PC-9 (cell line): ENCODE measurements at regions not wholly inside any gene's neighbourhood (a gene's known extent, or its start where the extent isn't known, plus 50 kb on each side); places are given as distances from the start of the nearest gene placed in this dataset.

Experiments
- BruUV-seq: library from RNA; stranded (reverse); fragments of 400-500 nt; replicated peaks from 2 replicates; lab custom pipeline; 2021; lab: Mats Ljungman, UMichigan
- CTCF ChIA-PET: fragments of 300-600 bp; sonication (Branson Sonifier 250); formaldehyde crosslinking; loops from one replicate; lab custom pipeline; 2022; ENCODE audit warnings: antibody characterized with exemption; lab: Charles Lee
- POLR2A ChIA-PET: fragments of 300-600 bp; sonication (Branson Sonifier 250); formaldehyde crosslinking; loops from one replicate; lab custom pipeline; 2022; ENCODE audit warnings: antibody characterized with exemption; ENCODE audit not compliant: unreplicated experiment; lab: Charles Lee
- DNase-seq, 2 experiments: peaks; one replicate each; pipeline versions ENCODE4 v3.0.0 to v3.0.0-alpha.2; 2015 to 2022; ENCODE audit warnings: mixed read lengths in 1 of 2
- H2AFZ ChIP-seq: fragments of 200-600 bp; sonication (generic); 2 replicates; pipeline ENCODE4 v1.8.1; 2017; ENCODE audit warnings: antibody characterized with exemption
- H3F3A ChIP-seq: fragments of 200-600 bp; sonication (generic); 2 replicates; pipeline ENCODE4 v1.8.1; 2017; ENCODE audit warnings: antibody characterized with exemption, mild to moderate bottlenecking, low read depth; ENCODE audit not compliant: insufficient read depth
- H3K27ac ChIP-seq: fragments of 200-600 bp; sonication (generic); 2 replicates; pipeline ENCODE4 v1.6.1; 2016; ENCODE audit warnings: mixed run types
- H3K27me3 ChIP-seq: fragments of 200-600 bp; sonication (generic); 2 replicates; pipeline ENCODE4 v1.6.1; 2016; ENCODE audit warnings: low read depth, mixed run types; ENCODE audit not compliant: insufficient read depth
- H3K36me3 ChIP-seq: fragments of 200-600 bp; sonication (generic); 2 replicates; pipeline ENCODE4 v1.6.1; 2016; ENCODE audit warnings: low read depth, mixed run types
- H3K4me1 ChIP-seq: fragments of 200-600 bp; sonication (generic); replicated peaks from 2 replicates; pipeline ENCODE4 v1.6.1; 2016; ENCODE audit warnings: mixed run types; ENCODE audit not compliant: insufficient read depth
- H3K4me2 ChIP-seq: fragments of 200-600 bp; sonication (generic); 2 replicates; pipeline ENCODE4 v1.6.1; 2017; ENCODE audit warnings: mixed run types
- H3K4me3 ChIP-seq: fragments of 200-600 bp; sonication (generic); 2 replicates; pipeline ENCODE4 v1.6.1; 2016; ENCODE audit warnings: mixed run types
- H3K79me2 ChIP-seq: fragments of 200-600 bp; sonication (generic); 2 replicates; pipeline ENCODE4 v1.6.1; 2017; ENCODE audit warnings: low read depth, mixed run types
- H3K9me2 ChIP-seq: fragments of 200-600 bp; sonication (generic); 2 replicates; pipeline ENCODE4 v1.8.1; 2017; ENCODE audit warnings: mild to moderate bottlenecking; ENCODE audit not compliant: insufficient read depth
- H3K9me3 ChIP-seq: fragments of 200-600 bp; sonication (generic); 2 replicates; pipeline ENCODE4 v1.8.1; 2016; ENCODE audit warnings: low read depth; ENCODE audit not compliant: insufficient read depth
- H4K20me1 ChIP-seq: fragments of 200-600 bp; sonication (generic); 2 replicates; pipeline ENCODE4 v1.8.1; 2017; ENCODE audit not compliant: insufficient read depth
- EZH2 ChIP-seq: fragments of 200-600 bp; sonication (generic); IDR thresholded peaks from 2 replicates; pipeline ENCODE4 v1.8.0; 2017; ENCODE audit warnings: antibody characterized with exemption, low read depth
- intact Hi-C: fragments of 100-400 bp; cut with micrococcal nuclease; formaldehyde crosslinking; loops from one replicate; pipeline ENCODE4 v1.10.0; 2022; ENCODE audit not compliant: unreplicated experiment
- TF ChIP-seq, protein P1 (sequence below): fragments of 200-600 bp; sonication (generic); conservative IDR thresholded peaks from 2 replicates; pipeline ENCODE4 v1.6.1; 2017; ENCODE audit warnings: mixed run types, antibody characterized with exemption, mild to moderate bottlenecking, moderate library complexity

DNA sequence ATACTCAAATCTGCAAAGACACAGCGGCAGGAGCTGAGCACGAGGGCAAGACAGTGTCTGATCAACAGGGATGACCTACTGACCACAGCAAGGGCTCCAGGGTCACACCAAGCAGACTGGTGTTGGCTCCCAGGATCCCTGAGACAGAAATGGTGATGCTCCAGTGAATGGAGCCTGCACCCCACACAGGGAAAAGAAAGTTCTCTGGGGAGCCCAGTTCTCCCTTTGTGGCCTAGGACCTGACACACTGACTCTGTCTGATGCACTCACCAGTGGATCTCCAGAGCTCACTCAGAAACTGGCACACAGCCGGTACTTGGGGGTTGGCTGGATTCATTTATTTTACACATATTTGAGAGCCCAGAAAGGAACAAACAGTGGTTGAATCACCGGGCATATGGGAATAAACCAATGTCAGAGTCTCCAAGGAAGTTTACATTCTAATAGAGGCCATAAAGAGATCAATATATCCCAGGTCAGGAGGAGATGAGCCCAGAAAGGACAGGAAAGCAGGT, 215.6 kb upstream of the ARL4C start:
- H3K4me1 ChIP-seq = no peaks in the 10 kb centered on the region
- H4K20me1 ChIP-seq = no peaks in the 10 kb centered on the region
- H3K4me2 ChIP-seq = no peak overlapping the region
- H2AFZ ChIP-seq = no peak overlapping the region
- H3F3A ChIP-seq = no peaks in the 10 kb centered on the region
- no peak overlapping the region for H3K27ac ChIP-seq
- H3K9me3 ChIP-seq = no peaks in the 10 kb centered on the region
- H3K4me3 ChIP-seq = no peak overlapping the region
- TF ChIP-seq, protein P1, sequence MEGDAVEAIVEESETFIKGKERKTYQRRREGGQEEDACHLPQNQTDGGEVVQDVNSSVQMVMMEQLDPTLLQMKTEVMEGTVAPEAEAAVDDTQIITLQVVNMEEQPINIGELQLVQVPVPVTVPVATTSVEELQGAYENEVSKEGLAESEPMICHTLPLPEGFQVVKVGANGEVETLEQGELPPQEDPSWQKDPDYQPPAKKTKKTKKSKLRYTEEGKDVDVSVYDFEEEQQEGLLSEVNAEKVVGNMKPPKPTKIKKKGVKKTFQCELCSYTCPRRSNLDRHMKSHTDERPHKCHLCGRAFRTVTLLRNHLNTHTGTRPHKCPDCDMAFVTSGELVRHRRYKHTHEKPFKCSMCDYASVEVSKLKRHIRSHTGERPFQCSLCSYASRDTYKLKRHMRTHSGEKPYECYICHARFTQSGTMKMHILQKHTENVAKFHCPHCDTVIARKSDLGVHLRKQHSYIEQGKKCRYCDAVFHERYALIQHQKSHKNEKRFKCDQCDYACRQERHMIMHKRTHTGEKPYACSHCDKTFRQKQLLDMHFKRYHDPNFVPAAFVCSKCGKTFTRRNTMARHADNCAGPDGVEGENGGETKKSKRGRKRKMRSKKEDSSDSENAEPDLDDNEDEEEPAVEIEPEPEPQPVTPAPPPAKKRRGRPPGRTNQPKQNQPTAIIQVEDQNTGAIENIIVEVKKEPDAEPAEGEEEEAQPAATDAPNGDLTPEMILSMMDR = no peak
- H3K79me2 ChIP-seq = no peaks in the 10 kb centered on the region
- no peaks in the 10 kb centered on the region for H3K27me3 ChIP-seq
- CTCF ChIA-PET = no interaction called here
- 0 out of 2 replicates have a peak, but pooled peaks cover 6% of the 10 kb centered on the region for H3K9me2 ChIP-seq
- POLR2A ChIA-PET = no interaction called here
- no TSS peak for BruUV-seq
- intact Hi-C loops = no loop called here
- DNase-seq = no peak
- no peaks in the 10 kb centered on the region for H3K36me3 ChIP-seq

DNA sequence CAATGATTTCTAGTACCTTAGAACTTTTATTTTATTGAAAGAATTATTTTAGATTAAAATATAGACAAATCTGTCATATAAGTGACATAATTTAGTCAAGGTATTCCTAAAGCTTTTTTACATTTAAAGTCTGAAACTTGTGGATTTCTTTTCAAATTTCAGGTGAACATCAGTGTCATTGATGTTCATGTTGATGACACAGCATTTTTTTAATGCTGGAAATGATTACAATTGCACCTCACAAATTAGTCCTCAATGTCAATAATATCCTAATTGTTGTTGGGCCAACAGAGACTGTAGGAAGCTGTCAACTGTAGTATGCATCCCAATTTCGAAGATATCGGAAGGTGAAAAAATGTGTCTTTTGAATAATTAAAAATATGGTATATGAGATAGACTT, 214.4 kb upstream of the ARL4C start:
- ChIA-PET CTCF (no interaction called here), POLR2A (no interaction called here)
- no peaks in the 10 kb centered on the region for H3F3A ChIP-seq
- no peaks in the 10 kb centered on the region for H3K9me3 ChIP-seq
- H3K4me2 ChIP-seq = no peak overlapping the region
- H3K36me3 ChIP-seq = no peaks in the 10 kb centered on the region
- no peaks in the 10 kb centered on the region for H3K27me3 ChIP-seq
- no peak overlapping the region for H3K27ac ChIP-seq
- no peaks in the 10 kb centered on the region for H3K79me2 ChIP-seq
- no peak overlapping the region for H2AFZ ChIP-seq
- H4K20me1 ChIP-seq = no peaks in the 10 kb centered on the region
- BruUV-seq = no TSS peak
- no peak for DNase-seq
- 0 out of 2 replicates have a peak, but pooled peaks cover 6% of the 10 kb centered on the region for H3K9me2 ChIP-seq
- TF ChIP-seq, protein P1 = no peak
- TF ChIP-seq EZH2 = no peak
- intact Hi-C loops = no loop called here
- no peaks in the 10 kb centered on the region for H3K4me1 ChIP-seq
- no peak overlapping the region for H3K4me3 ChIP-seq

DNA sequence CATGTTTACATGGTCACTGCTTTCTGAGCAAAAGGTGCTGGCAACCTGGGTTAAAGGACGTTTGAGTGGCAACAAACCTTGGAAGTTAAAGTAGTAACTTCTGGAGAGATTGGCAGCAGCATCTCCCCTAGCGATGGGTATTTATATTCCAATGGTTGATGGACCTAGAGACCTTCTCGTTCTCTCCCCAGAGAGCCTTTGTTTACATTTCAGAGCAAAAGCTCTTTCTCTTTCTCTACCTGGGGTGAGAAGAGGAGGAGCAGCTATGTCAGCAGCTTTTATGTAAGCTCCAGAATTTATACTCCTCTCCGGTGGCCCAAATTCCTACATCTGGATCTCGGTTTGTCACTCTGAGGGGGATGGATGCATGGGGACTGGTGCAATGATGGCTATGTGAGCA, 213.7 kb upstream of the ARL4C start:
- intact Hi-C loops = no loop called here
- Histone ChIP-seq H4K20me1 (no peaks in the 10 kb centered on the region), H3K4me1 (no peaks in the 10 kb centered on the region), H3K36me3 (no peaks in the 10 kb centered on the region), H3K27me3 (no peaks in the 10 kb centered on the region), H3K4me3 (no peak overlapping the region), H3K27ac (no peak overlapping the region), H3K79me2 (no peaks in the 10 kb centered on the region), H3K4me2 (no peak overlapping the region), H3K9me2 (0 out of 2 replicates have a peak, but pooled peaks cover 6% of the 10 kb centered on the region), H2AFZ (no peak overlapping the region), H3K9me3 (no peaks in the 10 kb centered on the region), H3F3A (no peaks in the 10 kb centered on the region)
- ChIA-PET POLR2A (no interaction called here), CTCF (no interaction called here)
- no TSS peak for BruUV-seq
- no peak for TF ChIP-seq EZH2
- TF ChIP-seq, protein P1 = no peak
- no peak for DNase-seq
